ENCODE measurements at regions not wholly inside any gene's neighbourhood (a gene's known extent, or its start where the extent isn't known, plus 50 kb on each side); places are given as distances from the start of the nearest gene placed in this dataset.

DNA sequence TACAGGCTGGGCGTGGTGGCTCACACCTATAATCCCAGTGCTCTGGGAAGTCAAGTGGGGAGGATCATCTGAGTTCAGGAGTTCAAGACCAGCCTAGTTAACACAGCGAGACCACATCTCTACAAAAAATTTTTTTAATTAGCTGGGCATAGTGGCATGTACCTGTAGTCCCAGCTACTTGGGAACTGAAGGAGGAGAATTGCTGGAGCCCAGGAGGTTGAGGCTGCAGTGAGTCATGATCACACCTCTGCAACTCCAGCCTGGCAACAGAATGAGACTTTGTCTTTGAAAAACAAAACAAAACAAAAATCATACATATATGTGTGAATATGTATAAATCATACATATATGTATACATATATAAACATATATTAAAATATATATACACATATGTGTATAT lies 54.1 kb upstream of the MARCHF10 start:
- no peak for TF ChIP-seq POLR2A (IDR thresholded peaks at IDR 0.05)
- TF ChIP-seq, protein P1, sequence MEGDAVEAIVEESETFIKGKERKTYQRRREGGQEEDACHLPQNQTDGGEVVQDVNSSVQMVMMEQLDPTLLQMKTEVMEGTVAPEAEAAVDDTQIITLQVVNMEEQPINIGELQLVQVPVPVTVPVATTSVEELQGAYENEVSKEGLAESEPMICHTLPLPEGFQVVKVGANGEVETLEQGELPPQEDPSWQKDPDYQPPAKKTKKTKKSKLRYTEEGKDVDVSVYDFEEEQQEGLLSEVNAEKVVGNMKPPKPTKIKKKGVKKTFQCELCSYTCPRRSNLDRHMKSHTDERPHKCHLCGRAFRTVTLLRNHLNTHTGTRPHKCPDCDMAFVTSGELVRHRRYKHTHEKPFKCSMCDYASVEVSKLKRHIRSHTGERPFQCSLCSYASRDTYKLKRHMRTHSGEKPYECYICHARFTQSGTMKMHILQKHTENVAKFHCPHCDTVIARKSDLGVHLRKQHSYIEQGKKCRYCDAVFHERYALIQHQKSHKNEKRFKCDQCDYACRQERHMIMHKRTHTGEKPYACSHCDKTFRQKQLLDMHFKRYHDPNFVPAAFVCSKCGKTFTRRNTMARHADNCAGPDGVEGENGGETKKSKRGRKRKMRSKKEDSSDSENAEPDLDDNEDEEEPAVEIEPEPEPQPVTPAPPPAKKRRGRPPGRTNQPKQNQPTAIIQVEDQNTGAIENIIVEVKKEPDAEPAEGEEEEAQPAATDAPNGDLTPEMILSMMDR (IDR thresholded peaks at IDR 0.05) = no peak

Data from body of pancreas (tissue), 4 donors.